GM23338 (cell line): ENCODE measurements at regions not wholly inside any gene's neighbourhood (a gene's known extent, or its start where the extent isn't known, plus 50 kb on each side); places are given as distances from the start of the nearest gene placed in this dataset. TPM values are rescaled to one million over a fixed set of nuclear protein-coding genes. Genes with fewer than 3 reads are reported as not detected.

Experiments
- REST ChIP-seq: IDR thresholded peaks from one replicate; pipeline ENCODE4 v1.6.1; 2018; ENCODE audit warnings: antibody characterized with exemption; ENCODE audit not compliant: unreplicated experiment
- microRNA counts: library from miRNA; unstranded; fragments of <30 nt; microRNA quantifications from one replicate; lab custom pipeline; 2017
- microRNA-seq: library from miRNA; unstranded; fragments of <30 nt; microRNA quantifications from one replicate; pipeline ENCODE4, GENCODE V29; 2017
- small RNA-seq: library from RNA; depleted of rRNA; stranded (forward); fragments of <200 nt; gene quantifications from one replicate; pipeline ENCODE3, GENCODE V24; 2014; ENCODE audit warnings: low replicate concordance

- TF ChIP-seq REST, result no peak
Measured at GRCh38 chr1:65097076-65097475, 50.9 kb upstream of the AK4 start (continued).

MicroRNAs encoded in the stretch of these regions (microRNA counts, 767-probe panel; counts per million panel counts)
- microRNA hsa-miR-101-3p (lab: Ali Mortazavi, UCI), result not detected

Small RNA genes in the stretch of these regions (microRNA-seq; reads per million reads assigned to microRNA genes)
- gene MIR101-1, result not detected
- gene MIR3671, result not detected

Small RNA genes in the stretch of these regions (small RNA-seq; reads per million reads assigned to genes)
- gene MIR101-1 (0.37 reads per million, percentile 22 among the genes with 10 or more reads in this experiment), gene MIR3671 (not detected), gene MRPS21P1 (not detected), gene RNU6-1176P (not detected)
